Gastrocnemius medialis (tissue), 4 donors: ENCODE measurements at regions not wholly inside any gene's neighbourhood (a gene's known extent, or its start where the extent isn't known, plus 50 kb on each side); places are given as distances from the start of the nearest gene placed in this dataset.

Experiments
- CTCF ChIP-seq, 5 experiments: fragments of 450-650 bp in 3 of 5; fragments of 200-600 bp in 2 of 5; sonication (generic) in 2 of 5; IDR thresholded peaks in 4 of 5; conservative IDR thresholded peaks in 1 of 5; 1 replicate in 4 of 5; 2 replicates in 1 of 5; pipeline ENCODE4 v1.5.1; 2016 to 2019; ENCODE audit warnings: antibody characterized with exemption in 5 of 5, mild to moderate bottlenecking in 3 of 5, moderate library complexity in 3 of 5
- POLR2A ChIP-seq, 2 donors: fragments of 450-650 bp; IDR thresholded peaks; one replicate each; pipeline ENCODE4 v1.6.1; 2017; ENCODE audit warnings: antibody characterized with exemption in 2 of 2, mild to moderate bottlenecking in 2 of 2, moderate library complexity in 2 of 2

GRCh38 chr14:28361486-28361885, 405.1 kb upstream of the FOXG1 start:
- no peak for TF ChIP-seq CTCF (IDR thresholded peaks at IDR 0.05 in 4 of 5, conservative IDR thresholded peaks at IDR 0.05 in 1 of 5)
- TF ChIP-seq POLR2A (IDR thresholded peaks at IDR 0.05), result no peak
